Liver (tissue), 8 donors: ENCODE measurements at regions not wholly inside any gene's neighbourhood (a gene's known extent, or its start where the extent isn't known, plus 50 kb on each side); places are given as distances from the start of the nearest gene placed in this dataset.

Experiments used
- DNase-seq: peaks from one replicate; pipeline ENCODE4 v3.0.0-alpha.2; 2017; ENCODE audit warnings: low spot score
- H3K27ac ChIP-seq, 2 donors: one replicate each; pipeline ENCODE4 v1.7.0; 2013; ENCODE audit warnings: inconsistent platforms in 2 of 2, low read length in 2 of 2, control low read depth in 1 of 2, low read depth in 1 of 2, mild to moderate bottlenecking in 1 of 2
- H3K27me3 ChIP-seq, 4 donors: one replicate each; pipeline versions ENCODE4 v1.6.1 to v1.7.0; 2013; ENCODE audit warnings: low read length in 3 of 4, inconsistent platforms in 1 of 4, mild to moderate bottlenecking in 1 of 4, moderate library complexity in 1 of 4; ENCODE audit not compliant: control insufficient read depth in 4 of 4, insufficient read depth in 4 of 4
- H3K36me3 ChIP-seq, 4 donors: one replicate each; pipeline versions ENCODE4 v1.6.1 to v1.7.0; 2013; ENCODE audit warnings: low read length in 3 of 4, mild to moderate bottlenecking in 3 of 4, low read depth in 1 of 4, moderate library complexity in 1 of 4; ENCODE audit not compliant: control insufficient read depth in 4 of 4, insufficient read depth in 3 of 4
- H3K4me1 ChIP-seq, 4 donors: one replicate each; pipeline versions ENCODE4 v1.6.1 to v1.7.0; 2013; ENCODE audit warnings: low read length in 3 of 4, mild to moderate bottlenecking in 3 of 4, moderate library complexity in 1 of 4; ENCODE audit not compliant: control insufficient read depth in 4 of 4, insufficient read depth in 4 of 4
- H3K4me3 ChIP-seq, 3 donors: one replicate each; pipeline versions ENCODE4 v1.6.1 to v1.7.0; 2013; ENCODE audit warnings: low read length in 3 of 3, control low read depth in 1 of 3, low read depth in 1 of 3, mild to moderate bottlenecking in 1 of 3
- H3K9ac ChIP-seq, 2 donors: one replicate each; pipeline ENCODE4 v1.7.0; 2013; ENCODE audit warnings: low read length in 2 of 2, mild to moderate bottlenecking in 2 of 2, moderate library complexity in 2 of 2, control low read depth in 1 of 2, low read depth in 1 of 2
- H3K9me3 ChIP-seq, 4 donors: one replicate each; pipeline versions ENCODE4 v1.6.1 to v1.7.0; 2013; ENCODE audit warnings: low read length in 3 of 4; ENCODE audit not compliant: control insufficient read depth in 4 of 4
- CTCF ChIP-seq: fragments of 150-350 bp; IDR thresholded peaks from 2 replicates; pipeline ENCODE4 v1.5.1; 2017; ENCODE audit warnings: improper control_type of control experiment, low read depth, low read length; ENCODE audit not compliant: missing input control
- EGR1 ChIP-seq, 2 donors: IDR thresholded peaks; 2 replicates each; pipeline ENCODE4 v1.6.1; 2016 to 2018; ENCODE audit warnings: antibody characterized with exemption in 2 of 2, low read depth in 2 of 2
- FOXA1 ChIP-seq: IDR thresholded peaks from 2 replicates; pipeline ENCODE4 v1.6.1; 2016; ENCODE audit warnings: antibody characterized with exemption
- FOXA2 ChIP-seq: IDR thresholded peaks from 2 replicates; pipeline ENCODE4 v1.6.1; 2016; ENCODE audit warnings: antibody characterized with exemption
- GABPA ChIP-seq, 2 donors: IDR thresholded peaks in 1 of 2; conservative IDR thresholded peaks in 1 of 2; 2 replicates each; pipeline ENCODE4 v1.6.1; 2016; ENCODE audit warnings: antibody characterized with exemption in 2 of 2, mild to moderate bottlenecking in 1 of 2, moderate library complexity in 1 of 2
- HNF4A ChIP-seq, 2 donors: conservative IDR thresholded peaks; 2 replicates each; pipeline ENCODE4 v1.6.1; 2016; ENCODE audit warnings: antibody characterized with exemption in 2 of 2, mild to moderate bottlenecking in 2 of 2
- HNF4G ChIP-seq: IDR thresholded peaks from 2 replicates; pipeline ENCODE4 v1.6.1; 2016; ENCODE audit warnings: antibody characterized with exemption
- JUND ChIP-seq, 2 donors: IDR thresholded peaks; 2 replicates each; pipeline ENCODE4 v1.6.1; 2016; ENCODE audit warnings: antibody characterized with exemption in 2 of 2
- MAX ChIP-seq: IDR thresholded peaks from 2 replicates; pipeline ENCODE4 v1.6.1; 2016; ENCODE audit warnings: antibody characterized with exemption
- NR2F2 ChIP-seq: IDR thresholded peaks from 2 replicates; pipeline ENCODE4 v1.6.1; 2016; ENCODE audit warnings: antibody characterized with exemption
- RAD21 ChIP-seq, 2 donors: IDR thresholded peaks; 2 replicates each; pipeline ENCODE4 v1.6.1; 2016; ENCODE audit warnings: antibody characterized with exemption in 2 of 2, mild to moderate bottlenecking in 2 of 2
- RXRA ChIP-seq, 2 donors: IDR thresholded peaks; 2 replicates each; pipeline ENCODE4 v1.6.1; 2017 to 2018; ENCODE audit warnings: antibody characterized with exemption in 2 of 2, mild to moderate bottlenecking in 1 of 2
- SP1 ChIP-seq: IDR thresholded peaks from 2 replicates; pipeline ENCODE4 v1.6.1; 2018; ENCODE audit warnings: antibody characterized with exemption, mild to moderate bottlenecking
- TAF1 ChIP-seq: conservative IDR thresholded peaks from 2 replicates; pipeline ENCODE4 v1.6.1; 2016; ENCODE audit warnings: antibody characterized with exemption, mild to moderate bottlenecking
- YY1 ChIP-seq: IDR thresholded peaks from 2 replicates; pipeline ENCODE4 v1.6.1; 2016; ENCODE audit warnings: antibody characterized with exemption, mild to moderate bottlenecking
- WGBS: extraction: QIAGEN DNeasy Blood & Tissue Kit; methylation state at CpG from one replicate; pipeline ENCODE4 v1.1.7; 2013; 5-methylcytosine and 5-hydroxymethylcytosine counted together
- TF ChIP-seq, protein P1 (sequence below): IDR thresholded peaks from 2 replicates; pipeline ENCODE4 v1.6.1; 2016; ENCODE audit warnings: antibody characterized with exemption
- TF ChIP-seq, protein P2 (sequence below): IDR thresholded peaks from 2 replicates; pipeline ENCODE4 v1.6.1; 2016; ENCODE audit warnings: antibody characterized with exemption, mild to moderate bottlenecking
- TF ChIP-seq, protein P3 (sequence below): IDR thresholded peaks from 2 replicates; pipeline ENCODE4 v1.6.1; 2016; ENCODE audit warnings: antibody characterized with exemption
- donor health status: healthy.
- donor health status: healthy.
- donor health status: healthy.
- donor health status: healthy.
- donor health status: healthy.

- no peaks in the 10 kb centered on the region for H3K36me3 ChIP-seq
- H3K27ac ChIP-seq = no peak overlapping the region
- no peaks in the 10 kb centered on the region for H3K4me1 ChIP-seq
- no peak overlapping the region for H3K9ac ChIP-seq
- H3K9me3 ChIP-seq = peaks cover 0 to 7% (median 0%) of the 10 kb centered on the region in 4 donors
- DNase-seq = no peak
- no peaks in the 10 kb centered on the region for H3K27me3 ChIP-seq
- 79% methylated on average over 2 of the region's 2 CpGs for WGBS
- no peak overlapping the region for H3K4me3 ChIP-seq
- TF ChIP-seq SP1 (no peak), FOXA1 (no peak), MAX (no peak), GABPA (IDR thresholded peaks at IDR 0.05 in 1 of 2, conservative IDR thresholded peaks at IDR 0.05 in 1 of 2) (no peak), FOXA2 (no peak), RAD21 (IDR thresholded peaks at IDR 0.05) (no peak), NR2F2 (no peak), HNF4G (no peak), CTCF (no peak), TAF1 (no peak), YY1 (no peak), HNF4A (conservative IDR thresholded peaks at IDR 0.05) (no peak), RXRA (IDR thresholded peaks at IDR 0.05) (no peak), EGR1 (IDR thresholded peaks at IDR 0.05; ENCODE audit: low read depth in 2 of 2) (no peak), JUND (IDR thresholded peaks at IDR 0.05) (no peak)
- TF ChIP-seq, protein P1, sequence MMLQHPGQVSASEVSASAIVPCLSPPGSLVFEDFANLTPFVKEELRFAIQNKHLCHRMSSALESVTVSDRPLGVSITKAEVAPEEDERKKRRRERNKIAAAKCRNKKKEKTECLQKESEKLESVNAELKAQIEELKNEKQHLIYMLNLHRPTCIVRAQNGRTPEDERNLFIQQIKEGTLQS = no peak
- TF ChIP-seq, protein P2, sequence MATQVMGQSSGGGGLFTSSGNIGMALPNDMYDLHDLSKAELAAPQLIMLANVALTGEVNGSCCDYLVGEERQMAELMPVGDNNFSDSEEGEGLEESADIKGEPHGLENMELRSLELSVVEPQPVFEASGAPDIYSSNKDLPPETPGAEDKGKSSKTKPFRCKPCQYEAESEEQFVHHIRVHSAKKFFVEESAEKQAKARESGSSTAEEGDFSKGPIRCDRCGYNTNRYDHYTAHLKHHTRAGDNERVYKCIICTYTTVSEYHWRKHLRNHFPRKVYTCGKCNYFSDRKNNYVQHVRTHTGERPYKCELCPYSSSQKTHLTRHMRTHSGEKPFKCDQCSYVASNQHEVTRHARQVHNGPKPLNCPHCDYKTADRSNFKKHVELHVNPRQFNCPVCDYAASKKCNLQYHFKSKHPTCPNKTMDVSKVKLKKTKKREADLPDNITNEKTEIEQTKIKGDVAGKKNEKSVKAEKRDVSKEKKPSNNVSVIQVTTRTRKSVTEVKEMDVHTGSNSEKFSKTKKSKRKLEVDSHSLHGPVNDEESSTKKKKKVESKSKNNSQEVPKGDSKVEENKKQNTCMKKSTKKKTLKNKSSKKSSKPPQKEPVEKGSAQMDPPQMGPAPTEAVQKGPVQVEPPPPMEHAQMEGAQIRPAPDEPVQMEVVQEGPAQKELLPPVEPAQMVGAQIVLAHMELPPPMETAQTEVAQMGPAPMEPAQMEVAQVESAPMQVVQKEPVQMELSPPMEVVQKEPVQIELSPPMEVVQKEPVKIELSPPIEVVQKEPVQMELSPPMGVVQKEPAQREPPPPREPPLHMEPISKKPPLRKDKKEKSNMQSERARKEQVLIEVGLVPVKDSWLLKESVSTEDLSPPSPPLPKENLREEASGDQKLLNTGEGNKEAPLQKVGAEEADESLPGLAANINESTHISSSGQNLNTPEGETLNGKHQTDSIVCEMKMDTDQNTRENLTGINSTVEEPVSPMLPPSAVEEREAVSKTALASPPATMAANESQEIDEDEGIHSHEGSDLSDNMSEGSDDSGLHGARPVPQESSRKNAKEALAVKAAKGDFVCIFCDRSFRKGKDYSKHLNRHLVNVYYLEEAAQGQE = no peak
- TF ChIP-seq, protein P3, sequence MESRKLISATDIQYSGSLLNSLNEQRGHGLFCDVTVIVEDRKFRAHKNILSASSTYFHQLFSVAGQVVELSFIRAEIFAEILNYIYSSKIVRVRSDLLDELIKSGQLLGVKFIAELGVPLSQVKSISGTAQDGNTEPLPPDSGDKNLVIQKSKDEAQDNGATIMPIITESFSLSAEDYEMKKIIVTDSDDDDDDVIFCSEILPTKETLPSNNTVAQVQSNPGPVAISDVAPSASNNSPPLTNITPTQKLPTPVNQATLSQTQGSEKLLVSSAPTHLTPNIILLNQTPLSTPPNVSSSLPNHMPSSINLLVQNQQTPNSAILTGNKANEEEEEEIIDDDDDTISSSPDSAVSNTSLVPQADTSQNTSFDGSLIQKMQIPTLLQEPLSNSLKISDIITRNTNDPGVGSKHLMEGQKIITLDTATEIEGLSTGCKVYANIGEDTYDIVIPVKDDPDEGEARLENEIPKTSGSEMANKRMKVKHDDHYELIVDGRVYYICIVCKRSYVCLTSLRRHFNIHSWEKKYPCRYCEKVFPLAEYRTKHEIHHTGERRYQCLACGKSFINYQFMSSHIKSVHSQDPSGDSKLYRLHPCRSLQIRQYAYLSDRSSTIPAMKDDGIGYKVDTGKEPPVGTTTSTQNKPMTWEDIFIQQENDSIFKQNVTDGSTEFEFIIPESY = no peak
Observed at GRCh38 chr14:38481952-38482678, 226.2 kb upstream of the CLEC14A start.
